ENCODE measurements at regions not wholly inside any gene's neighbourhood (a gene's known extent, or its start where the extent isn't known, plus 50 kb on each side); places are given as distances from the start of the nearest gene placed in this dataset.

DNA sequence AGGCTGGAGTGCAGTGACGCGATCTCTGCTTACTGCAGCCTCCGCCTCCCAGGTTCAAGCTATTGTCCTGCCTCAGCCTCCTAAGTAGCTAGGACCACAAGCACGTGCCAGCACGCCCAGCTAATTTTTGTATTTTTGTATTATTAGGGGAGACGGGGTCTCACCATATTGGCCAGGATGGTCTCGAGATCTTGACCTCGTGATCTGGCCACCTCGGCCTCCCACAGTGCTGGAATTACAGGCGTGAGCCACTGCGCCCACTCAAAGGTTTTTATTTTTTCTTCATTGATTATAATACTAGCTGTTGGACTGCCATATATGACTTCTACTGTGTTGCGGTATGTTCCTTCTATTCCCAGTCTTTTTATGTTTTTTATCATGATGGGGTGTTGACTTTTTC, 569.7 kb upstream of the SLITRK6 start:
- no peaks in the 10 kb centered on the region for H3K4me1 Mint-ChIP-seq
- TF ChIP-seq, protein P1, sequence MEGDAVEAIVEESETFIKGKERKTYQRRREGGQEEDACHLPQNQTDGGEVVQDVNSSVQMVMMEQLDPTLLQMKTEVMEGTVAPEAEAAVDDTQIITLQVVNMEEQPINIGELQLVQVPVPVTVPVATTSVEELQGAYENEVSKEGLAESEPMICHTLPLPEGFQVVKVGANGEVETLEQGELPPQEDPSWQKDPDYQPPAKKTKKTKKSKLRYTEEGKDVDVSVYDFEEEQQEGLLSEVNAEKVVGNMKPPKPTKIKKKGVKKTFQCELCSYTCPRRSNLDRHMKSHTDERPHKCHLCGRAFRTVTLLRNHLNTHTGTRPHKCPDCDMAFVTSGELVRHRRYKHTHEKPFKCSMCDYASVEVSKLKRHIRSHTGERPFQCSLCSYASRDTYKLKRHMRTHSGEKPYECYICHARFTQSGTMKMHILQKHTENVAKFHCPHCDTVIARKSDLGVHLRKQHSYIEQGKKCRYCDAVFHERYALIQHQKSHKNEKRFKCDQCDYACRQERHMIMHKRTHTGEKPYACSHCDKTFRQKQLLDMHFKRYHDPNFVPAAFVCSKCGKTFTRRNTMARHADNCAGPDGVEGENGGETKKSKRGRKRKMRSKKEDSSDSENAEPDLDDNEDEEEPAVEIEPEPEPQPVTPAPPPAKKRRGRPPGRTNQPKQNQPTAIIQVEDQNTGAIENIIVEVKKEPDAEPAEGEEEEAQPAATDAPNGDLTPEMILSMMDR (IDR thresholded peaks at IDR 0.05): no peak
- no peak overlapping the region for H3K4me3 Mint-ChIP-seq
- no peaks in the 10 kb centered on the region for H3K9me3 Mint-ChIP-seq
- H3K36me3 Mint-ChIP-seq (ENCODE audit: low read depth): no peaks in the 10 kb centered on the region
- no peak for DNase-seq
- H3K27ac Mint-ChIP-seq: no peak overlapping the region
- no peaks in the 10 kb centered on the region for H3K27me3 Mint-ChIP-seq (ENCODE audit: low read depth, poor library complexity)

DNA sequence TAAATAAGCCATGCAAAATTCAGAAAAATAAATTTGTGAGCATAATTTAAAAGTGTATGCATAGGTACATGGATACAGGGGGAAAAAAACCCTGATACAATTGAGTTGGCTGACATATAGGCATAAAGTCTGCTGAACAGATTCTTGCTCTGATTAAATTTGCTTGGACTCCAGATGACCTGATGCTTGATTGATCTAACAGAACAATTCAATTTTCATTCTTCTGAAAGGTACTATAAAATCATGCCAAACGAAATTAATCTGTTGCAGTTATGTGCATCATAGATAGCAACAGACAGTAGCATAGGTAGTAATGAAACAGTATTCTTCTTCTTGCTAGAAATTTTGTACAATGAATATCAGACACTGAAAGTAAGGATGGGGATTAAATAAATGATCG, 578.2 kb upstream of the SLITRK6 start:
- no peak overlapping the region for H3K27ac Mint-ChIP-seq
- no peak overlapping the region for H3K4me3 Mint-ChIP-seq
- H3K4me1 Mint-ChIP-seq: no peaks in the 10 kb centered on the region
- TF ChIP-seq, protein P1 (IDR thresholded peaks at IDR 0.05): no peak
- H3K36me3 Mint-ChIP-seq (ENCODE audit: low read depth): no peaks in the 10 kb centered on the region
- H3K9me3 Mint-ChIP-seq: no peaks in the 10 kb centered on the region
- peaks cover 4% of the 10 kb centered on the region for H3K27me3 Mint-ChIP-seq (ENCODE audit: low read depth, poor library complexity)
- DNase-seq: no peak

DNA sequence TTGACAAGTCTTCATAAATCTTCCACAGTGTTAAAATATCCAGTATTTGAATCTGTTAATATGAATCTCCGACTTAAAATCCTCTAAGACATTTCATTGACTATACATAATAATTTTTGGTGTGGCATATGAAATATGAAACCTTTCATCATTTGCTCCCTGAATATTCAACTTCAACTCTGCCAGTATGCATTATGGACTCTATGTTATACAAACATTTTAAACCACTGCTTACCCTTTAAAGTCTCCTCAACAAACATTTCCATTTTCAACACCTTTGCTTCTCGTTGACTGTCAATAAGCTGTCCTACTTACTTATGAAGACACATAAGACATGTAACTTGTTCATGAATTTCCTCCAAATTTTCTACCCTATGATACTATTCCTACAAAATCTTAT, 579.4 kb upstream of the SLITRK6 start:
- no peak for DNase-seq
- TF ChIP-seq, protein P1 (IDR thresholded peaks at IDR 0.05): no peak
- H3K4me1 Mint-ChIP-seq: no peaks in the 10 kb centered on the region
- no peak overlapping the region for H3K4me3 Mint-ChIP-seq
- H3K9me3 Mint-ChIP-seq: no peaks in the 10 kb centered on the region
- H3K36me3 Mint-ChIP-seq (ENCODE audit: low read depth): no peaks in the 10 kb centered on the region
- peaks cover 4% of the 10 kb centered on the region for H3K27me3 Mint-ChIP-seq (ENCODE audit: low read depth, poor library complexity)
- no peak overlapping the region for H3K27ac Mint-ChIP-seq

DNA sequence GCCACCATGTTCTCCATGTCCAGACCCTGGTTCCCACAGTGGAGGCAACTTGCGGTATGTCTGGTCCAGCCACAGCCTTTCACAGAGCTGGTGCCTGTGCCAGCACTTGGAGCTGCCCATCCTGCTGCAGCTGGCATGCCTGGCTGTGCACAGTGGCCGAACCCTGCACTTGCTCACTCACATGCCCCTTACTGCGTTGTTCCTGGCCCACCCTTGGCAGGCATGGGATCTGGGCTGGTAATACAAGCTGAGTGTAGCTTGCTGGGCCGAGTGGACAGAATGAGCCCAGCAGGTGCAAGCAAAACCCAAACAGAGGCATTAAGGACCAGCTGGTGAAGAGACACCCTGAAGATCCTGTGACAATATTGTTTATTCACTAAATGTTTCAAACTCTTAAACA, 583.9 kb upstream of the SLITRK6 start:
- Mint-ChIP-seq H3K27me3 (ENCODE audit: low read depth, poor library complexity) (no peaks in the 10 kb centered on the region), H3K27ac (no peak overlapping the region), H3K4me3 (no peak overlapping the region), H3K4me1 (no peaks in the 10 kb centered on the region), H3K36me3 (ENCODE audit: low read depth) (no peaks in the 10 kb centered on the region), H3K9me3 (no peaks in the 10 kb centered on the region)
- DNase-seq: no peak
- TF ChIP-seq, protein P1 (IDR thresholded peaks at IDR 0.05): no peak

DNA sequence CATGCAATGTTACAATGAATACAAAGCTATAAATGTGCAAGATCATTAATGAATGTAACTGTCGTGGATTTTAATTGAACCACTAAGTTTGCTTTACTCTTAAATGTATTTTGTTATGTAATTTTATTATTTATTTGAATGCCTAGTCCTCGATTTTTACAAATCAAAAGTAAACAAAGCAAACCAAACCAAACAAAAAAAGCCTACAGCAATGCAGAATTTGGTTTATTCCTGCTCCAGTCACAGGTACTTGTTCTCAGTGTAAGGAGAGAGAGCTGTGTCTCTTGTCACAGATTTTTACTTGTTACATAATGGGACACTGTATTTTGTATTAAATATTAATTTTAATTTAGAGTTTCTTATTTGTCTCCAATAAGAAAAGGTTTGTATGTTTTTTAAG, 584.3 kb upstream of the SLITRK6 start:
- Mint-ChIP-seq H3K4me3 (no peak overlapping the region), H3K27ac (no peak overlapping the region), H3K9me3 (no peaks in the 10 kb centered on the region), H3K4me1 (no peaks in the 10 kb centered on the region), H3K27me3 (ENCODE audit: low read depth, poor library complexity) (no peaks in the 10 kb centered on the region), H3K36me3 (ENCODE audit: low read depth) (no peaks in the 10 kb centered on the region)
- DNase-seq: no peak
- TF ChIP-seq, protein P1 (IDR thresholded peaks at IDR 0.05): no peak

DNA sequence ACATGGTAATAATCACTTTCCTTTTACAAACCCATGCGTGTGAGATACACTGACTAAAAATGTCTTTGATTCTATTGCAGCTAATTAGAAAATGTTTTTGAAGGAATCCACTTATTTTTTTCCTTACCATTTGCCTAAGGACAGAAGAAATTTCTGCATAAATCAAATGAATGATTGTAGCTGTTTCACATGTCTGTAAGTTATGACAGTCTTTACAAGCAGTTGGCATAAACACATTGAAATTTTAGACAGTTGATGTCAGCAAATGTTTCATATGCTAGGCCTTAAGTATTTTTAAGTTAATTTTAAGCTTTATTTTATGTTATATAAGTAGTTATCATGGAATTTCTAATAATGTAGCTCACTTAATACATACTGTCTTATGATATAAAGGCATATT, 598.4 kb upstream of the SLITRK6 start:
- no peaks in the 10 kb centered on the region for H3K9me3 Mint-ChIP-seq
- DNase-seq: no peak
- no peak overlapping the region for H3K27ac Mint-ChIP-seq
- H3K4me1 Mint-ChIP-seq: no peaks in the 10 kb centered on the region
- H3K27me3 Mint-ChIP-seq (ENCODE audit: low read depth, poor library complexity): no peaks in the 10 kb centered on the region
- TF ChIP-seq, protein P1 (IDR thresholded peaks at IDR 0.05): no peak
- H3K36me3 Mint-ChIP-seq (ENCODE audit: low read depth): no peaks in the 10 kb centered on the region
- H3K4me3 Mint-ChIP-seq: no peak overlapping the region
